ENCODE measurements at regions not wholly inside any gene's neighbourhood (a gene's known extent, or its start where the extent isn't known, plus 50 kb on each side); places are given as distances from the start of the nearest gene placed in this dataset.
"Not testable (repeated sequence)": the region's sequence is repeated elsewhere in the genome, so short reads cannot be mapped to it uniquely, and the experiment has no call there.

DNA sequence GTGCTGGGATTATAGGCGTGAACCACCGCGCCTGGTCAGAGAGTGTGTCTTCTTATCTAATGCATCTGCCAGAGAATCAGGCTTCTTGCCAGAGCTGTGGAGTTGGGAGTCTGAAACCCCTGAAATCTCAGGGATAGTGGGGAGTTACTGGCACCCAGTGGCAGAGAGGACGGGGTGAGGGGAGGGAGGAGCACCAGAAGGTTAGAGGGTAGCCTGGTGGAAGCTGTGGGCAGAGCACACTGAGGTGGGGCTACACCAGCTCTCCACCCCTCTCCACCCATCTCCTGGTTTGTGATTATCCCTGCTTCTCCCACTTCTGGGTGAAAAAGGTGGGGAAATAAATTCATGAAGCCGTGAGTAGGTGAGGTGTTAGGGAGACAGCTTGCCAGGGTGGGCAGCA lies 63.9 kb upstream of the FAM153A start:
- H3K9me3 ChIP-seq; H3K4me3 ChIP-seq; intact Hi-C loops (cut with DNase I); H3K27me3 ChIP-seq; H3K36me3 ChIP-seq; H3K4me1 ChIP-seq; H3K27ac ChIP-seq (replicated peaks in 1 of 4); DNase-seq (ENCODE audit: extremely low spot score): not testable (repeated sequence)
- no CpG with 5 or more reads among the region's 5 CpGs for WGBS

DNA sequence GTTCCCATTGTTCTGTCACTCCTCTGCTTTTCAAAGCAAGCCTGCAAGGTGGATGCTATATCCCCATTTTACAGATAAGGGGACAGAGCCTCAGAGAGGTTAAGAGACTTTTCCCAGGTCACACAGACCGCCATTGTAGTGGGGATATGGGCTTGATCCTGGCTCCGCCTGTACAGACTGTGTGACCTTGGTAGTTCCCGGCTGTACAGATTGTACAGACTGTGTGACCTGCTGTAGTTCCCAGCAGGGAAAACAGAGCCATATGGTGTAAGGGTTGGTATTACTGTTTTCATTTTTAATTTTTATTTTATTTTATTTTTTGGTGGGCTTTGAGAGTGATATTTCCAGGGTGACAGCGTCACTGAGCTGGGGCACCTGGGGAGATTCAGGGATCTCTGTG lies 63.2 kb upstream of the FAM153A start:
- H3K27ac ChIP-seq (replicated peaks in 1 of 4); H3K4me3 ChIP-seq; H3K9me3 ChIP-seq; H3K4me1 ChIP-seq; H3K36me3 ChIP-seq; intact Hi-C loops (cut with DNase I); DNase-seq (ENCODE audit: extremely low spot score); H3K27me3 ChIP-seq: not testable (repeated sequence)
- WGBS, result 75% methylated on average over 1 of the region's 4 CpGs

DNA sequence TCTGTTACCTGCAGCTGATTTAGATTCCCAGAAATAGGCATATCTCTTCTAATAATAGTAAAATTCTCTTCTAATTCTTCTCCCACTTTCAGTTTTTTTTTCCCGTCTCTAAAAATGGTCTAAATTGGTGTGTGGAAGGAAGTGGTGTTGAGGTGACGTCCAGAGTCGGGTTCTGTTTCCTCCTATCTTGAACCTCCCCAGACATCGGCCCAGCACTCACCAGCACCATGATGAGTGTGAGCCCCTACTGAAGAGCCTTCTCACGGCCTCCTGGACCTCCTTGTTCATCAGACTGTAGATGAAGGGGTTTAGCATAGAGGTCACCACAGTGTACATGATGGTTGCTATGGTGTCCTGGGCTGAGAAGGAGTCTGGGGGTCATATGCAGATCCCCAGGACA lies 53.5 kb upstream of the FAM153A start:
- H3K27me3 ChIP-seq; H3K36me3 ChIP-seq; H3K4me1 ChIP-seq; H3K9me3 ChIP-seq; intact Hi-C loops (cut with DNase I); DNase-seq (ENCODE audit: extremely low spot score); H3K27ac ChIP-seq (replicated peaks in 1 of 4); H3K4me3 ChIP-seq: not testable (repeated sequence)
- no CpG with 5 or more reads among the region's 5 CpGs for WGBS

Measured in esophagus muscularis mucosa (tissue), 4 donors.